ENCODE measurements at regions not wholly inside any gene's neighbourhood (a gene's known extent, or its start where the extent isn't known, plus 50 kb on each side); places are given as distances from the start of the nearest gene placed in this dataset.

DNA sequence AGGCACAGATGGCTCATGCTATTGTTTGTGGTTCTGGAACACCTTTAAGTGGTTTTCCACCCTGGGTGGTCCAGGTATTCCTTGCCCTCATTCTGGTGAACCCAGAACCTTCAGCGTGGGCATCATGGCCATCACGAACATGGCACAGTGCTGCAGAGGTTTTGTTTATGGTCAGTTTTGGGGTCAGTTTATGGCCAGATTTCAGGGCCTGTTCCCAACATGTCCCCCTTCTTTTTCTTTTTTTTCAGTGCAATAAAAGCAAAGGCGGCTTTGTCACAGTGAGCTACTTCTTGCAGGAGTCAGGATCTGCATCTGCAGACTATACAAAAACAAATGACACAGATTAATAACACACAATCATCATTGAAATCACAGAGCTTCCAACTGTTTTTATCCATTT is 1085.0 kb upstream of the ALCAM start:
- TF ChIP-seq, protein P1, sequence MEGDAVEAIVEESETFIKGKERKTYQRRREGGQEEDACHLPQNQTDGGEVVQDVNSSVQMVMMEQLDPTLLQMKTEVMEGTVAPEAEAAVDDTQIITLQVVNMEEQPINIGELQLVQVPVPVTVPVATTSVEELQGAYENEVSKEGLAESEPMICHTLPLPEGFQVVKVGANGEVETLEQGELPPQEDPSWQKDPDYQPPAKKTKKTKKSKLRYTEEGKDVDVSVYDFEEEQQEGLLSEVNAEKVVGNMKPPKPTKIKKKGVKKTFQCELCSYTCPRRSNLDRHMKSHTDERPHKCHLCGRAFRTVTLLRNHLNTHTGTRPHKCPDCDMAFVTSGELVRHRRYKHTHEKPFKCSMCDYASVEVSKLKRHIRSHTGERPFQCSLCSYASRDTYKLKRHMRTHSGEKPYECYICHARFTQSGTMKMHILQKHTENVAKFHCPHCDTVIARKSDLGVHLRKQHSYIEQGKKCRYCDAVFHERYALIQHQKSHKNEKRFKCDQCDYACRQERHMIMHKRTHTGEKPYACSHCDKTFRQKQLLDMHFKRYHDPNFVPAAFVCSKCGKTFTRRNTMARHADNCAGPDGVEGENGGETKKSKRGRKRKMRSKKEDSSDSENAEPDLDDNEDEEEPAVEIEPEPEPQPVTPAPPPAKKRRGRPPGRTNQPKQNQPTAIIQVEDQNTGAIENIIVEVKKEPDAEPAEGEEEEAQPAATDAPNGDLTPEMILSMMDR (IDR thresholded peaks at IDR 0.05) = no peak
- no peak for TF ChIP-seq POLR2A (IDR thresholded peaks at IDR 0.05)

Measured in body of pancreas (tissue), 4 donors.